AG04449 (cell line): ENCODE measurements at regions not wholly inside any gene's neighbourhood (a gene's known extent, or its start where the extent isn't known, plus 50 kb on each side); places are given as distances from the start of the nearest gene placed in this dataset.

ENCODE experiments used
- CTCF ChIA-PET: fragments of 350-600 bp; formaldehyde crosslinking; extraction: SDS; loops from one replicate; lab custom pipeline; 2021; ENCODE audit warnings: antibody characterized with exemption; lab: Yijun Ruan, JAX
- POLR2A ChIA-PET: fragments of 400-600, 350-600 bp; formaldehyde crosslinking; extraction: SDS; loops from one replicate; lab custom pipeline; 2020; ENCODE audit warnings: antibody characterized with exemption, inconsistent platforms; lab: Yijun Ruan, JAX
- DNase-seq: peaks from one replicate; pipeline ENCODE4 v3.0.0-alpha.2; 2010; ENCODE audit warnings: low read depth, low spot score
- H3K4me3 ChIP-seq: 2 replicates; pipeline ENCODE4 v1.5.1; 2011; ENCODE audit warnings: low read depth, mild to moderate bottlenecking, control low read depth, low read length
- CTCF ChIP-seq: IDR thresholded peaks from one replicate; pipeline ENCODE4 v1.5.1; 2011; ENCODE audit warnings: mild to moderate bottlenecking, moderate library complexity, low read length, control low read depth, inconsistent platforms; ENCODE audit not compliant: insufficient read depth; ENCODE audit errors: missing control alignments

- ChIA-PET POLR2A (no interaction called here), CTCF (no interaction called here)
- DNase-seq, result no peak
- H3K4me3 ChIP-seq, result no peak overlapping the region
- TF ChIP-seq CTCF, result no peak
These were observed 250.3 kb upstream of the EPHA4 start for GRCh38 chr2:221822416-221822815.

GRCh38 chr2:221818616-221819320 lies 246.7 kb upstream of the EPHA4 start:
- no peak for DNase-seq
- no peak for TF ChIP-seq CTCF
- ChIA-PET POLR2A (no interaction called here), CTCF (no interaction called here)
- H3K4me3 ChIP-seq, result no peak overlapping the region

- no peak for TF ChIP-seq CTCF
- H3K4me3 ChIP-seq, result no peak overlapping the region
- POLR2A ChIA-PET, result no interaction called here
- CTCF ChIA-PET, result no interaction called here
- DNase-seq, result no peak
These were observed 245.8 kb upstream of the EPHA4 start for GRCh38 chr2:221817878-221818277.

- DNase-seq, result no peak
- CTCF ChIA-PET, result no interaction called here
- POLR2A ChIA-PET, result no interaction called here
- TF ChIP-seq CTCF, result no peak
- H3K4me3 ChIP-seq, result no peak overlapping the region
These were observed 244.9 kb upstream of the EPHA4 start for GRCh38 chr2:221817052-221817451.

GRCh38 chr2:221816566-221816965 lies 244.5 kb upstream of the EPHA4 start:
- no peak overlapping the region for H3K4me3 ChIP-seq
- TF ChIP-seq CTCF, result no peak
- no peak for DNase-seq
- CTCF ChIA-PET, result no interaction called here
- POLR2A ChIA-PET, result no interaction called here

- ChIA-PET POLR2A (no interaction called here), CTCF (no interaction called here)
- TF ChIP-seq CTCF, result no peak
These were observed 238.5 kb upstream of the EPHA4 start for GRCh38 chr2:221810650-221811049.

More at GRCh38 chr2:221810650-221811049, 238.5 kb upstream of the EPHA4 start:
- no peak for DNase-seq
- H3K4me3 ChIP-seq, result no peak overlapping the region
